ENCODE measurements at regions not wholly inside any gene's neighbourhood (a gene's known extent, or its start where the extent isn't known, plus 50 kb on each side); places are given as distances from the start of the nearest gene placed in this dataset.

DNA sequence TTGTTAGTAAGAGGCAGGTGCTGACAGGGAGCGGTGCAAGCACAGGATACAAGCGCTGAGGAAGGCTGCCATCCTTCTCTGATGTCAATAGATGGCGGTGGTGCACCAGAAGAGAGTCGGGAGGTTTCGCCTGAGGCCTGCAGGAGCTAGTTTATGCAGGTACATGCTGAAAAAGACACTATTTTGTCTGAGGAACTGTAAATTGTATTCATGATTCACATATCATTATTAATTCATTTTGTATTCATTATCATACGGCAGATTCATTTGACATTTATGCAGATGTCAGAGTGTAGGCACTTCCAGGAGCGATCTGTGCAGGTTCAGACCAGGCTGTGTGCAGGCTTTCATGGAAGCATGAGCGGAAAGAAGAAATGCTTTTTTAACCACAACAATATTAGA lies 824.0 kb downstream of the STIM2 start:
- TF ChIP-seq EZH2 (IDR thresholded peaks at IDR 0.05): no peak
- no peak for TF ChIP-seq POLR2AphosphoS5 (IDR thresholded peaks at IDR 0.05; ENCODE audit: borderline replicate concordance, low read depth, low read length)
